ENCODE measurements at regions not wholly inside any gene's neighbourhood (a gene's known extent, or its start where the extent isn't known, plus 50 kb on each side); places are given as distances from the start of the nearest gene placed in this dataset.

GRCh38 chr2:181314551-181314950 lies 142.6 kb upstream of the ITGA4 start:
- Histone ChIP-seq H3K36me3 (replicated peaks in 1 of 2; ENCODE audit: control insufficient read depth in 1 of 2, insufficient read depth in 2 of 2, low read length in 2 of 2) (no peaks in the 10 kb centered on the region), H3K9me3 (ENCODE audit: low read length) (no peaks in the 10 kb centered on the region), H3K27ac (ENCODE audit: extremely low read length, insufficient read depth, low read length) (no peak overlapping the region), H3K9ac (ENCODE audit: insufficient read depth, low read depth, low read length) (no peak overlapping the region), H3K79me2 (ENCODE audit: insufficient read depth, low read length) (no peaks in the 10 kb centered on the region), H4K20me1 (ENCODE audit: insufficient read depth, low read length) (no peaks in the 10 kb centered on the region), H3K4me1 (ENCODE audit: insufficient read depth, low read length) (no peaks in the 10 kb centered on the region), H3K4me2 (ENCODE audit: low read depth, low read length) (no peak overlapping the region), H2AFZ (ENCODE audit: low read length) (no peak overlapping the region), H3K27me3 (ENCODE audit: control insufficient read depth in 1 of 2, insufficient read depth in 2 of 2, low read length in 2 of 2) (no peaks in the 10 kb centered on the region), H3K4me3 (replicated peaks in 1 of 3; ENCODE audit: insufficient read depth in 1 of 3, low read depth in 2 of 3, low read length in 3 of 3) (no peak overlapping the region)
- CTCF ChIA-PET (ENCODE audit: low intra/inter-chr PET ratio, low total read pairs): no interaction called here
- intact Hi-C loops (cut with micrococcal nuclease; ENCODE audit: unreplicated experiment) (no loop called here), in situ Hi-C loops (cut with HindIII; ENCODE audit: extremely low pct_ligation_motif_present, low pct_unique_long_range_greater_than_20kb) (no loop called here)
- DNase-seq (ENCODE audit: low spot score): no peak
- no peak for ATAC-seq
- no peak for FAIRE-seq
- BruUV-seq (replicated peaks): no TSS peak
- POLR2A ChIA-PET: no interaction called here
- TF ChIP-seq NCOA1 (CRISPR knock-in tag; IDR thresholded peaks at IDR 0.05): no peak
- no peak for TF ChIP-seq TCF12 (IDR thresholded peaks at IDR 0.05)
- TF ChIP-seq TCF12 (CRISPR knock-in tag; IDR thresholded peaks at IDR 0.05): no peak
- no peak for TF ChIP-seq HMGXB3 (CRISPR knock-in tag; IDR thresholded peaks at IDR 0.05; ENCODE audit: borderline replicate concordance)
- no peak for TF ChIP-seq ZNF691 (CRISPR knock-in tag; IDR thresholded peaks at IDR 0.05; ENCODE audit: borderline replicate concordance, low read depth)
- TF ChIP-seq, protein P1, sequence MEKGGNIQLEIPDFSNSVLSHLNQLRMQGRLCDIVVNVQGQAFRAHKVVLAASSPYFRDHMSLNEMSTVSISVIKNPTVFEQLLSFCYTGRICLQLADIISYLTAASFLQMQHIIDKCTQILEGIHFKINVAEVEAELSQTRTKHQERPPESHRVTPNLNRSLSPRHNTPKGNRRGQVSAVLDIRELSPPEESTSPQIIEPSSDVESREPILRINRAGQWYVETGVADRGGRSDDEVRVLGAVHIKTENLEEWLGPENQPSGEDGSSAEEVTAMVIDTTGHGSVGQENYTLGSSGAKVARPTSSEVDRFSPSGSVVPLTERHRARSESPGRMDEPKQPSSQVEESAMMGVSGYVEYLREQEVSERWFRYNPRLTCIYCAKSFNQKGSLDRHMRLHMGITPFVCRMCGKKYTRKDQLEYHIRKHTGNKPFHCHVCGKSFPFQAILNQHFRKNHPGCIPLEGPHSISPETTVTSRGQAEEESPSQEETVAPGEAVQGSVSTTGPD (CRISPR knock-in tag; IDR thresholded peaks at IDR 0.05): no peak
- TF ChIP-seq ZNF709 (CRISPR knock-in tag; IDR thresholded peaks at IDR 0.05): no peak
- no peak for TF ChIP-seq AGO1 (IDR thresholded peaks at IDR 0.05; ENCODE audit: low read depth, low read length, poor library complexity, severe bottlenecking)
- no peak for TF ChIP-seq HNRNPH1 (optimal IDR thresholded peaks at IDR 0.05; ENCODE audit: low read depth, low read length)
- TF ChIP-seq ZNF510 (CRISPR knock-in tag; IDR thresholded peaks at IDR 0.05; ENCODE audit: low read depth): no peak
- no peak for TF ChIP-seq SRF (IDR thresholded peaks at IDR 0.05; ENCODE audit: low read depth, low read length)
- TF ChIP-seq MTERF4 (CRISPR knock-in tag; IDR thresholded peaks at IDR 0.05): no peak
- TF ChIP-seq ZEB1 (IDR thresholded peaks at IDR 0.05; ENCODE audit: insufficient replicate concordance, low read depth): no peak
- TF ChIP-seq, protein P2, sequence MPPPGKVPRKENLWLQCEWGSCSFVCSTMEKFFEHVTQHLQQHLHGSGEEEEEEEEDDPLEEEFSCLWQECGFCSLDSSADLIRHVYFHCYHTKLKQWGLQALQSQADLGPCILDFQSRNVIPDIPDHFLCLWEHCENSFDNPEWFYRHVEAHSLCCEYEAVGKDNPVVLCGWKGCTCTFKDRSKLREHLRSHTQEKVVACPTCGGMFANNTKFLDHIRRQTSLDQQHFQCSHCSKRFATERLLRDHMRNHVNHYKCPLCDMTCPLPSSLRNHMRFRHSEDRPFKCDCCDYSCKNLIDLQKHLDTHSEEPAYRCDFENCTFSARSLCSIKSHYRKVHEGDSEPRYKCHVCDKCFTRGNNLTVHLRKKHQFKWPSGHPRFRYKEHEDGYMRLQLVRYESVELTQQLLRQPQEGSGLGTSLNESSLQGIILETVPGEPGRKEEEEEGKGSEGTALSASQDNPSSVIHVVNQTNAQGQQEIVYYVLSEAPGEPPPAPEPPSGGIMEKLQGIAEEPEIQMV (CRISPR knock-in tag; IDR thresholded peaks at IDR 0.05; ENCODE audit: low read depth): no peak
- no peak for TF ChIP-seq KDM4B (CRISPR knock-in tag; IDR thresholded peaks at IDR 0.05)
- TF ChIP-seq SRY (CRISPR knock-in tag; IDR thresholded peaks at IDR 0.05): no peak
- no peak for TF ChIP-seq MED8 (CRISPR knock-in tag; IDR thresholded peaks at IDR 0.05; ENCODE audit: insufficient replicate concordance)

Measured in HepG2 (cell line).